Skin of body (tissue), 1 donor: ENCODE measurements at regions not wholly inside any gene's neighbourhood (a gene's known extent, or its start where the extent isn't known, plus 50 kb on each side); places are given as distances from the start of the nearest gene placed in this dataset.

Experiments
- DNase-seq: peaks from one replicate; lab custom pipeline; 2025; lab: John Stamatoyannopoulos, UW

- no peak for DNase-seq
Measured at GRCh38 chrX:124524852-124525251, 178.5 kb downstream of the SH2D1A start.

DNA sequence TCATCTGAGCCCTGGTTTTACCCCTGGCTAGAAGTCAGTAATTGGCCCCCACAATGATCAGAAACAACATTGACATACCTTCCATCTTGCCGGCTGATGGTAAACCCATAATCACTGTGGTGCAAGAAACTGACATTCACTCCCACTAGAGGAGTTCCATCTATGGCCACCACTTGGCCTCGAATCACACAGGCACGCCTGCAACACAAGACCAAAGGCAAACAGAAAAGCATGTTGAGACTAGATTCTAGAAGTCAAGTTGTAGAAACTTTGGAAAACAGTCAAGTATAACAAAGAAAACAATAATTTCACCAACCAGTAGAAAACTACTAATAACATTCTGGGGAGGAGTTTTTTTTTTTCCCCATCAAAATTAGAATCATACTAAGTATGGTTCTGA is 183.4 kb downstream of the SH2D1A start:
- DNase-seq, result no peak

- DNase-seq, result no peak
Measured at GRCh38 chrX:124530803-124531202, 184.4 kb downstream of the SH2D1A start.

GRCh38 chrX:124534536-124534935 is 188.2 kb downstream of the SH2D1A start:
- DNase-seq, result no peak

GRCh38 chrX:124540474-124540873 is 194.1 kb downstream of the SH2D1A start:
- no peak for DNase-seq

- no peak for DNase-seq
Measured at GRCh38 chrX:124548571-124548970, 202.2 kb downstream of the SH2D1A start.

GRCh38 chrX:124555036-124555595 is 208.8 kb downstream of the SH2D1A start:
- no peak for DNase-seq

DNA sequence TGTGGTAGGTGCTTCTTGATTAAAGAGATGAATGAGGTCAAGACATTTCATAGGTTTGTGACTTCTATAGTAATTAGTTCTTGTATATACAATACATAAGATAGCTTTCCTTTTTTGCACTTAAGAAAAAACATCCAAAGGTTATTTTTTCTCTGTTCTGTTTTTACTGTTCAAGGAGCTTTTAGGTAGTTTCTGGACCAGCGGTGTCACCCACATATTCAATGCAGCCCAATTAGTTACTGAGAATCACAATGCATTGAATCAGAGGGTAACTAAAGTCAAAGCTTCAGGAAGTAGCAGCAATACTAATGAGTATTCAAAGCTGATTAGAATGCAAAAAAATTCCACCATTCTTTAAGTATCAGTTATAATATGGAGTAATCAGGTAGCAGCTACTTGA is 211.6 kb downstream of the SH2D1A start:
- DNase-seq, result no peak

- DNase-seq, result no peak
Measured at GRCh38 chrX:124573468-124573867, 227.1 kb downstream of the SH2D1A start.

- DNase-seq, result no peak
Measured at GRCh38 chrX:124592744-124593143, 246.4 kb downstream of the SH2D1A start.

DNA sequence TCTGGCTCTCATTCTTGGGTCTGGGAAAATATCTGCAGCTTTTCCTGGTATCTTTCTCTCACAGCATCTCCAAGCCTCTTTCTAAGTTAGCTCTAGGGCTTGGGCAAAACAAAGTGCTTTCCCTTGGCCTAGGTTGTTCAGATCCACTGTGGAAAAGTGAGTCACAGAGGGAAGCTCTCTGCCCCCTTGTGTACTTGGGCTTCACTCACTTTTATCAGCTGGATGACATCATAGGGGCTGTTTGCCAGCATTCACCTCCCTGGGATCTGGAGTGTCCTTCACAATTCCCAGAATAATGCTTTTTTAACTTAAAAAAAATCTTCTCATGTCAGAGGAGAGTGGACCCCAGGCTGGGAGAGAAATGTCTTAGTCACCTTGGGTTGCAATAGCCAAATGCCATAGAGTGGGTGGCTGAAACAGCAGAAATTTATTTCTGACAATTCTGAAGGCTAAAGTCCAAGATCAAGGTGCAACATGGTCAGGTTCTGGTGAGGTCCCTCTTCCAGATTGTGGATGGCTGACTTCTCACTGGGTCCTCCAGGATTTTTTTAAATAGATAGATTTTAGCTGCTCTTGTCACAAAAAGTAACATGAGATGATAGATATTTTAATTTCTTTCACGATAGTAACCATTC is 247.8 kb downstream of the SH2D1A start:
- no peak for DNase-seq

DNA sequence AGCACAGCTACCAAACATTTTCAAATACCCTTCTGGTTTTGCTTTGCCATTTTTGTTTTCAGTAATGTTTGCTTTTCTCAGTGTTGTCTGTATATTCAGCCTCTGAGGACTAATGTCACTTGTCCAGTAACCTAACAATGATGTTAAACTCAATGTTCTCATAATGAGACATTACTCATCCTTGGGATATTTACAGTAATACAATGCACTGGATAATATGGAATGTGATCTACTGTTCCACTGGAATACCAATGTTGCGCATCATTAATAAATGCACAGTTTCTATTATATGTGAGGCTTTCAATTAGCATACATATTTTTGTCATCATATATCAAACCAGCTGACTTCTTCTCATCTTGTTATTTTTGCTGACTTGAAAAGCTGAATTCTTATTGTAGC is 259.1 kb downstream of the SH2D1A start:
- no peak for DNase-seq

DNA sequence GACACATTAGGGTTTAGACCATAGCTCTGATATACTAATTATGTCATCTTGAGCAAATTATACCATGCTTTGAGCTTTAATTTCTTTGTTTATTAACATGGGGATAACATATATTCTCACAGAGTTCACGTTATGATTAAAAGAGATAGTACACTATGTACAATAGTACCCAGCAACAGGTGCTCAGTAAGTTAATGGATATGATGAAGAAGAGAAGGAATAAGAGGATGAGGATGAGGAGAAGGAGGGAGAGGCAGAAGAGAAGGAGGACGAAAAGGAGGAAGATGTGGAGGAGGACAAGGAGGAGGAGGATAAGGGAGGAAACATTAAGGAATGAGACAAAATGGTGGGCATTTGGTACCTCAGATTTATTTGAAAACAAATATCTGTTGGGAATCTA is 260.4 kb downstream of the SH2D1A start:
- no peak for DNase-seq

DNA sequence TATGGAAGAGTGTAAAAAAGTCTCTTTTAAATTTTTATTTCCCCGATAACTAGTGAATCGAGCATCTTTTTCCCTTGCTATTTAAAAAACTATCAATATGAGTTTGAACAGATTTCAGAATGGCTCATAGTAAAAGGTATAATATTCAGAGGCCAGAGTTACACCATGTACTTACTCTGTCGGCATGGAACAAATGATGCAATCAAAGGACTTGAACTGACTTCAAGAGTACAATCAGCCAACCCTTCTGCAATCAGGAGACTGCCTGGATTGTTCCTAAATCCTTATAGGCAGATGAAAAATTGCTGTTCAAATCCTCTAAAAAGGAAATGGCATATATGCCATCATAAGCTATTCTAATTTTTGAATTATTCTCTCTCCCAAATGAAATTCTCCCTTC is 273.3 kb downstream of the SH2D1A start:
- DNase-seq, result no peak

DNA sequence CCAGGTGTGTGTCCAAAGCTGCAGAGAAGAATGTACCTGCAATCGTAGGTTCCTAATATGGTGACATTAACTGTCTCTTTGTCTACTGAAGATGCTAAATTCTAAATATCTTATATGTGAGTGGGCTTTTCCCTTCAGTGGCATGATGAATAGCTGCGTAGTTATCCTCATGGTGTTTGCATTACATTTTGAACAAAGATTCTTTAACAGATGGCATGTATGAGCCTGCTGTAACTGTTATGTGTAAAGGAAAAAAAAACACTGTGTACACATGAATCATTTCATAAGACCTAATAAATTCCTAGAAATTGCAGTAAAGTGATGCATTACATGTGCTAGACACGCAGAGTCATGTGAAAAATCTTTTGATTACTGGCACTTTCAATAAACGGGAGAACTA is 288.0 kb downstream of the SH2D1A start:
- DNase-seq, result no peak

- DNase-seq, result no peak
Measured at GRCh38 chrX:124641737-124642491, 295.6 kb downstream of the SH2D1A start.

DNA sequence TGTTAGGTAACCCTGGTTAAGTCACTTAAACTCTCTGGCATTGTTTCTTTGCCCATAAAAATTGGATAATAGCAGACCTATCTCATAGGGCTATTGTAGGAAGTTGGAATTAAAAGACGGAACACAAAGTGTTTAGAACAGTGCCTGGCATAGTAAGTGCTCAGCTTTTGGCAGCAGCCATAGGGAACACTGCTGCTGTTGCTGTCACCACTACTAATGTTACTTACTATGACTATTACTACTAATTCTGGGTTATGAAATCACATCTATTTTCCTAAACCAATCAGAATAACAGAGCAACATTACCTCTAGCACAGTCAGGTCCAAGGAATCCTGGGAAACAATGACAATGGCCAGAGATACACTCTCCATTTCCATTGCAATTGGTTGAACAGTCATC is 300.0 kb downstream of the SH2D1A start:
- DNase-seq, result no peak

- no peak for DNase-seq
Measured at GRCh38 chrX:124651031-124651430, 304.7 kb downstream of the SH2D1A start.

DNA sequence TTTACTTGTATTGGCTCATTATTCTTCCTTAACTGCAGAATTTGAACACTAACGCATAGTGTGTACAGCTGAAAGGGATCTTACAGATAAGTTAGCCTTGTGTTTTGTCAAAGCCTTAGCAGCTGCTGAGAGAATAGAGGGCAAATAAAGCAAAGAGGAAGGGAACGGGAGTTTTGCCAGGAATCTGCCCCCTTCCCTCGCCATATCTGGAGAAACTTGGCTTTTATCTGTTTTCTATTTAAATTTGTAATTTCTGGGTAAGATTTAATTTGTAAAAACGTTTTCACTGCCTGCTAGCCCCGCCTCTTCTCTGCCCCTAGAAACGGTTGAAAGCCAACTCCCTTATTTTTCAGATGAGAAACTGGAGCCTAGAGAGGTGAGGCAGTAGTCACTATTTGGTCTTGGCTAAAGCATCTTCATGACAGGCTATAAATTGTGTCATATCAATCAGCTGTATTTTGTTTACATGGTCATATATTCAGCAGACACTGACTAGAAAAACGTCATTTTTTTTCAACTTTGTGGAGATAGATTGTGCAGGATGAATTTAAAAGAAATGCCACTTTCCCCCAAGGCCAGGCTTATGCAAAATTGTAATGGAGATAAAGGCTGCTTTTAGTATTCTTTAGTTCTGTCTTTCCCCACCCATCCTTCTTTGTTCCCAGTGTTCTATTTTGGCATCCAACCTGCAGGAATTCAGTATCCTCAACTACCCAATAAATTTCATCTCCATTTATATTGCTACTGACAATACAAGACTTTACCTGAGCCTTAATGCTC is 319.4 kb downstream of the SH2D1A start:
- no peak for DNase-seq

GRCh38 chrX:124679199-124679598 is 332.8 kb downstream of the SH2D1A start:
- no peak for DNase-seq

- no peak for DNase-seq
Measured at GRCh38 chrX:124680287-124680686, 333.9 kb downstream of the SH2D1A start.

GRCh38 chrX:124690495-124690894 is 344.1 kb downstream of the SH2D1A start:
- DNase-seq, result no peak
